GM10266 (cell line): ENCODE measurements at regions not wholly inside any gene's neighbourhood (a gene's known extent, or its start where the extent isn't known, plus 50 kb on each side); places are given as distances from the start of the nearest gene placed in this dataset.

Source experiments
- DNase-seq: peaks from one replicate; pipeline ENCODE4 v3.0.0; 2012; ENCODE audit errors: extremely low spot score
- CTCF ChIP-seq: IDR thresholded peaks from 2 replicates; pipeline ENCODE4 v1.5.1; 2012; ENCODE audit warnings: mild to moderate bottlenecking, low read depth; ENCODE audit not compliant: control insufficient read depth, insufficient read depth; ENCODE audit errors: missing control alignments

- DNase-seq: no peak
- TF ChIP-seq CTCF: no peak
Observed at GRCh38 chr12:30361145-30361544, 334.5 kb downstream of the IPO8 start.

- no peak for TF ChIP-seq CTCF
- DNase-seq: no peak
Observed at GRCh38 chr12:30358671-30359070, 337.0 kb downstream of the IPO8 start.

- TF ChIP-seq CTCF: no peak
- DNase-seq: no peak
Observed at GRCh38 chr12:30357766-30358490, 337.7 kb downstream of the IPO8 start.

GRCh38 chr12:30345744-30346471 is 349.8 kb downstream of the IPO8 start:
- DNase-seq: no peak
- no peak for TF ChIP-seq CTCF

- TF ChIP-seq CTCF: no peak
- no peak for DNase-seq
Observed at GRCh38 chr12:30330565-30330964, 365.1 kb downstream of the IPO8 start.

- no peak for DNase-seq
- TF ChIP-seq CTCF: no peak
Observed at GRCh38 chr12:30329281-30329680, 366.4 kb downstream of the IPO8 start.

GRCh38 chr12:30323008-30323407 is 372.7 kb downstream of the IPO8 start:
- no peak for DNase-seq

More at GRCh38 chr12:30323008-30323407, 372.7 kb downstream of the IPO8 start:
- TF ChIP-seq CTCF: no peak
